ENCODE measurements at regions not wholly inside any gene's neighbourhood (a gene's known extent, or its start where the extent isn't known, plus 50 kb on each side); places are given as distances from the start of the nearest gene placed in this dataset.
A peak's percentile ranks its signal among the peaks of the same experiment; 100 is the strongest.

DNA sequence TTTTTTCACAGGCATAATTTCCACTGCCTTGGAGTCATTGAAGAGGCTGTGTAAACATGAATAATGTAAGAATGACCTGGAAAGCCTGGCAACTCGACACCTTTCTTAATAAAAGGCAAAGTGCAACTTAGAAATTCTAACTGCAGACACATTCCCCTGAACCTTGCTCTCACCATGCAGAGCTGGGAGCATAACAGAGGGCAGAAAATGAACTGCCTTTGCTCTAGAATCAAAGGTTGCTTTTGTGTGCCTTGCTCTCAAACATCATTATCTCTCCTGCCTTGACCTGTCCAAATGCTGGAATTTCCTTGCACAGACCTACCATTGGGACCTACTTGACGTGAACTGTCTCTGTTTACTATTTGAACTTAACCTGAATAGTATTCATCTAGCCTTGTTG lies 462.0 kb upstream of the ZNF462 start:
- Histone ChIP-seq H3K36me3 (ENCODE audit: control insufficient read depth in 2 of 3, insufficient read depth in 3 of 3, low read length in 3 of 3) (no peaks in the 10 kb centered on the region), H3K27me3 (ENCODE audit: control insufficient read depth, insufficient read depth, low read length) (no peaks in the 10 kb centered on the region), H3K4me3 (ENCODE audit: low read length in 3 of 3) (no peak overlapping the region), H3K9me3 (ENCODE audit: control insufficient read depth in 2 of 3, insufficient read depth in 1 of 3, low read length in 3 of 3) (no peaks in the 10 kb centered on the region), H3K27ac (ENCODE audit: low read depth in 2 of 2, low read length in 2 of 2) (no peak overlapping the region), H3K4me1 (ENCODE audit: control insufficient read depth in 2 of 3, insufficient read depth in 2 of 3, low read depth in 1 of 3, low read length in 3 of 3) (no peaks in the 10 kb centered on the region), H3K9ac (ENCODE audit: low read length in 3 of 3) (no peak overlapping the region)
- DNase-seq: peak in 2 of 5 donors; percentile 14 to 23
- peak; percentile 41 for FAIRE-seq
- no peak for TF ChIP-seq CTCF (IDR thresholded peaks at IDR 0.05; ENCODE audit: borderline replicate concordance, extremely low read depth, insufficient read depth)
- intact Hi-C loops (cut with DNase I): no loop called here

DNA sequence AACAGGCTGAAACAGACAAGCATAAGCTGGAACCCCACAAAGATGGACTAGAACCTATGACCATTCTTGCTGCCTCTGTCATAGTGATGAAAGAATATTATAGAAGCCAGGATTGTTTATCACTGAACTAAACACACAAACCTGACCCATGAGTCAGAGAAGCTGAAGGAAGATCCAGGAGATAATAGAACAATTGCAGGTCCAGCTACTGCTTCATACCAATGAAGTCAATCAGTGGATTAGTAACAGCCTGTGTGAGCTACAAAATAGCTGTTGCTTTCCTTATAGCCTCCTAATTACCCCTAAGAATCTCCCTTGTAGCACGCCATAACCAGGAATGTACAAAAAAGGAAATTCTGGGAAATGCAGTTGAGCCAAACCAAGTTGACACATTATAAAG lies 459.9 kb upstream of the ZNF462 start:
- Histone ChIP-seq H3K9ac (ENCODE audit: low read length in 3 of 3) (no peak overlapping the region), H3K4me3 (ENCODE audit: low read length in 3 of 3) (no peak overlapping the region), H3K9me3 (ENCODE audit: control insufficient read depth in 2 of 3, insufficient read depth in 1 of 3, low read length in 3 of 3) (no peaks in the 10 kb centered on the region), H3K36me3 (ENCODE audit: control insufficient read depth in 2 of 3, insufficient read depth in 3 of 3, low read length in 3 of 3) (no peaks in the 10 kb centered on the region), H3K27ac (ENCODE audit: low read depth in 2 of 2, low read length in 2 of 2) (no peak overlapping the region), H3K27me3 (ENCODE audit: control insufficient read depth, insufficient read depth, low read length) (no peaks in the 10 kb centered on the region), H3K4me1 (ENCODE audit: control insufficient read depth in 2 of 3, insufficient read depth in 2 of 3, low read depth in 1 of 3, low read length in 3 of 3) (no peaks in the 10 kb centered on the region)
- intact Hi-C loops (cut with DNase I): no loop called here
- DNase-seq: no peak
- no peak for FAIRE-seq
- TF ChIP-seq CTCF (IDR thresholded peaks at IDR 0.05; ENCODE audit: borderline replicate concordance, extremely low read depth, insufficient read depth): no peak

GRCh38 chr9:106404137-106404536 lies 458.8 kb upstream of the ZNF462 start:
- TF ChIP-seq CTCF (IDR thresholded peaks at IDR 0.05; ENCODE audit: borderline replicate concordance, extremely low read depth, insufficient read depth): no peak
- Histone ChIP-seq H3K9ac (ENCODE audit: low read length in 3 of 3) (no peak overlapping the region), H3K4me1 (ENCODE audit: control insufficient read depth in 2 of 3, insufficient read depth in 2 of 3, low read depth in 1 of 3, low read length in 3 of 3) (no peaks in the 10 kb centered on the region), H3K9me3 (ENCODE audit: control insufficient read depth in 2 of 3, insufficient read depth in 1 of 3, low read length in 3 of 3) (no peaks in the 10 kb centered on the region), H3K4me3 (ENCODE audit: low read length in 3 of 3) (no peak overlapping the region), H3K36me3 (ENCODE audit: control insufficient read depth in 2 of 3, insufficient read depth in 3 of 3, low read length in 3 of 3) (no peaks in the 10 kb centered on the region), H3K27me3 (ENCODE audit: control insufficient read depth, insufficient read depth, low read length) (no peaks in the 10 kb centered on the region), H3K27ac (ENCODE audit: low read depth in 2 of 2, low read length in 2 of 2) (no peak overlapping the region)
- intact Hi-C loops (cut with DNase I): no loop called here
- DNase-seq (no peak), FAIRE-seq (peak; percentile 90)

GRCh38 chr9:106405871-106406435 lies 457.0 kb upstream of the ZNF462 start:
- DNase-seq (no peak), FAIRE-seq (no peak)
- Histone ChIP-seq H3K27me3 (ENCODE audit: control insufficient read depth, insufficient read depth, low read length) (no peaks in the 10 kb centered on the region), H3K4me1 (ENCODE audit: control insufficient read depth in 2 of 3, insufficient read depth in 2 of 3, low read depth in 1 of 3, low read length in 3 of 3) (no peaks in the 10 kb centered on the region), H3K4me3 (ENCODE audit: low read length in 3 of 3) (no peak overlapping the region), H3K9me3 (ENCODE audit: control insufficient read depth in 2 of 3, insufficient read depth in 1 of 3, low read length in 3 of 3) (no peaks in the 10 kb centered on the region), H3K36me3 (ENCODE audit: control insufficient read depth in 2 of 3, insufficient read depth in 3 of 3, low read length in 3 of 3) (no peaks in the 10 kb centered on the region), H3K27ac (ENCODE audit: low read depth in 2 of 2, low read length in 2 of 2) (no peak overlapping the region), H3K9ac (ENCODE audit: low read length in 3 of 3) (no peak overlapping the region)
- TF ChIP-seq CTCF (IDR thresholded peaks at IDR 0.05; ENCODE audit: borderline replicate concordance, extremely low read depth, insufficient read depth): no peak
- intact Hi-C loops (cut with DNase I): no loop called here

Data from kidney (tissue), 13 donors.